ENCODE measurements at regions not wholly inside any gene's neighbourhood (a gene's known extent, or its start where the extent isn't known, plus 50 kb on each side); places are given as distances from the start of the nearest gene placed in this dataset.
"Not testable (repeated sequence)": the region's sequence is repeated elsewhere in the genome, so short reads cannot be mapped to it uniquely, and the experiment has no call there.

DNA sequence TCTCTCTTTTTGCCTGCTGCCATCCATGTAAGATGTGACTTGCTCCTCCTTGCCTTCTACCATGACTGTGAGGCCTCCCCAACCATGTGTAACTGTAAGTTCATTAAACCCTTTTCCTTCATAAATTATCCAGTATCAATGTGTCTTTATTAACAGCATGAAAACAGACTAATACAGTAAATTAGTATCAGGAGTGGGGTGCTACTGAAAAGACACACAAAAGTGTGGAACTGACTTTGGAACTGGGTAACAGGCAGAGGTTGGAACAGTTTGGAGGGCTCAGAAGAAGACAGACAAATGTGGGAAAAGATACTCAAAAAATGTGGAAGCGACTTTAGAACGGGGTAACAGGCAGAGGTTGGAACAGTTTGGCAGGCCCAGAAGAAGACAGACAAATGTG, 189.4 kb downstream of the HTR1B start:
- H3K9me3 Mint-ChIP-seq = peaks cover 9% of the 10 kb centered on the region
- H3K4me1 Mint-ChIP-seq = no peaks in the 10 kb centered on the region
- H3K27ac Mint-ChIP-seq = no peak overlapping the region
- no peaks in the 10 kb centered on the region for H3K36me3 Mint-ChIP-seq
- H3K4me3 Mint-ChIP-seq = no peak overlapping the region
- DNase-seq (ENCODE audit: low spot score in 2 of 2) (no peak), ATAC-seq (no peak)

- H3K36me3 Mint-ChIP-seq = no peaks in the 10 kb centered on the region
- H3K9me3 Mint-ChIP-seq = peaks cover 10% of the 10 kb centered on the region
- H3K4me1 Mint-ChIP-seq = no peaks in the 10 kb centered on the region
- no peak overlapping the region for H3K27ac Mint-ChIP-seq
- no peak for DNase-seq (ENCODE audit: low spot score in 2 of 2)
- no peak for ATAC-seq
- H3K4me3 Mint-ChIP-seq = no peak overlapping the region
Observed at GRCh38 chr6:77264970-77265369, 198.3 kb downstream of the HTR1B start.

DNA sequence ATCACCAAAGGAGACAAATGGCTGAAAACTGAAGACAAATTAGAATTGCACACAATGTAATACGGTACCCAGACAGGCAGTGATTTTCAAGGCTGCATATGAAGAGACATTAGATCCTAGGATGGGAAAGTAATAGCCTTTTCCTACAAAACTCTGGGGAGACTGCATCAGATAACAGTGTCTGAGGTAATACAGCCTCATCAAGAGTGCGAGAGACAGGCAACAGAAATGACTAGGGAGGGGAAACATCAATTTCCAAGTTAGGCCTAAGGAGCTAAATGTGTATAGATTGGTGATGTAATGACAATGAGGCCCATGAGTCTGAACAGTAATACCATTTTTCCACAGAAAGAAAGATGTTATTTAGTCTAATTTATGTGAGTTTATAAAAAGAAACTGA, 200.3 kb downstream of the HTR1B start:
- DNase-seq (ENCODE audit: low spot score in 2 of 2) (no peak), ATAC-seq (no peak)
- Mint-ChIP-seq H3K4me3 (no peak overlapping the region), H3K9me3 (peaks cover 15% of the 10 kb centered on the region), H3K4me1 (no peaks in the 10 kb centered on the region), H3K36me3 (no peaks in the 10 kb centered on the region), H3K27ac (no peak overlapping the region)

DNA sequence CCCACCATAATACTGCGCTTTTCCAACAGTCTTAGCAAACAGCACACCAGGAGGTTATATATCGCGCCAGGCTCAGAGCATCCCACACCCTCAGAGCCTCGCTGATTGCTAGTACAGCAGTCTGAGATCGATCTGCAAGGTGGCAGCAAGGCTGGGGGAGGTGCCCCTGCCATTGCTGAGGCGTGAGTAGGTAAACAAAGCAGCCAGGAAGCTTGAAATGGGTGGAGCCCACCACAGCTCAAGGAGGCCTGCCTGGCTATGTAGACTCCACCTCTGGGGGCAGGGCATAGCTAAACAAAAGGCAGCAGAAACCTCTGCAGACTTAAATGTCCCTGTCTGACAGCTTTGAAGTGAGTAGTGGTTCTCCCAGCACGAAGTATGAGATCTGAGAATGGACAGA, 211.5 kb downstream of the HTR1B start:
- not testable (repeated sequence) for H3K36me3 Mint-ChIP-seq

DNA sequence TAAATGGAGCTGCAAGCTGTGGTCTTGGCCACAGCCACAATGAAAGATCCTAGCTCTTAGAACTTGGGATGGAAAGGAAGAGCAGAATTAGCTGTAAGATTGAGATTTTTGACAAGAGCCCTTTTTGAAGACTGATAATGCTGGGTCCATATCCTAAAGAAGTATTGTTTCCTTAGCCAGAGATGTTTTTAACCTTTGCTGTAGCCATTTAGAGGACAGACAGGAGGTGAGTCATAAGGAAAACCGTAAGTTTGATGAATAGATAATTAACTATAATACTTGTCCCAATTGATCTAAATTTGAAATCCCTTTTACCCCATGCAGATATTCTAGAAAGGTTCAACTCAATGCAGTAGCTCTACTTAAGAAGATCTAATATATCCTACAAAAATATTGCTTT, 213.7 kb downstream of the HTR1B start:
- H3K4me1 Mint-ChIP-seq = no peaks in the 10 kb centered on the region
- ATAC-seq (no peak), DNase-seq (ENCODE audit: low spot score in 2 of 2) (no peak)
- peaks cover 13% of the 10 kb centered on the region for H3K9me3 Mint-ChIP-seq
- no peaks in the 10 kb centered on the region for H3K36me3 Mint-ChIP-seq
- H3K27ac Mint-ChIP-seq = no peak overlapping the region
- H3K4me3 Mint-ChIP-seq = no peak overlapping the region

More for the DNA sequence above, 211.5 kb downstream of the HTR1B start:
- not testable (repeated sequence) for H3K27ac Mint-ChIP-seq; H3K4me3 Mint-ChIP-seq; H3K4me1 Mint-ChIP-seq; ATAC-seq; DNase-seq (ENCODE audit: low spot score in 2 of 2)
- H3K9me3 Mint-ChIP-seq = peaks cover 13% of the 10 kb centered on the region

DNA sequence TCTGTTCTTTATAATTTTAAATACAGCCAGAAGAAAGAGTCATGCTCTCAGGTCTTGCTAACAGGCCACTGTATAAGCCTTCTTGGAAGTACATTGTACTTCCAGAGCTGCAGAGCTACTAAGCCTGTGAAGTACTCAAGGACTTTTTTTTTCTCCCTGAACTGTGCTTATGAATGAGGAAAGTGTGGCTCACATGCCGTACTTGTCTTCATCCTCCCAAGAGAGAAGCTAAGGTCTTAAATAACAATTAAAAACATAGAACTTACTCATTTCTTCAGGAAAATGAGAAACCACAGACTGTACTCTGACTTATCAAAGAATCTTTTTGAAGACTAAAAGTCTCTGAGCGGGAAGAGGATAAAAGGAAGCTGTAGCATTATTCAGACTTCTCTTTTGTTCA, 218.3 kb downstream of the HTR1B start:
- no peaks in the 10 kb centered on the region for H3K4me1 Mint-ChIP-seq
- DNase-seq (ENCODE audit: low spot score in 2 of 2) (no peak), ATAC-seq (no peak)
- no peaks in the 10 kb centered on the region for H3K36me3 Mint-ChIP-seq
- H3K4me3 Mint-ChIP-seq = no peak overlapping the region
- H3K27ac Mint-ChIP-seq = no peak overlapping the region
- peaks cover 11% of the 10 kb centered on the region for H3K9me3 Mint-ChIP-seq

DNA sequence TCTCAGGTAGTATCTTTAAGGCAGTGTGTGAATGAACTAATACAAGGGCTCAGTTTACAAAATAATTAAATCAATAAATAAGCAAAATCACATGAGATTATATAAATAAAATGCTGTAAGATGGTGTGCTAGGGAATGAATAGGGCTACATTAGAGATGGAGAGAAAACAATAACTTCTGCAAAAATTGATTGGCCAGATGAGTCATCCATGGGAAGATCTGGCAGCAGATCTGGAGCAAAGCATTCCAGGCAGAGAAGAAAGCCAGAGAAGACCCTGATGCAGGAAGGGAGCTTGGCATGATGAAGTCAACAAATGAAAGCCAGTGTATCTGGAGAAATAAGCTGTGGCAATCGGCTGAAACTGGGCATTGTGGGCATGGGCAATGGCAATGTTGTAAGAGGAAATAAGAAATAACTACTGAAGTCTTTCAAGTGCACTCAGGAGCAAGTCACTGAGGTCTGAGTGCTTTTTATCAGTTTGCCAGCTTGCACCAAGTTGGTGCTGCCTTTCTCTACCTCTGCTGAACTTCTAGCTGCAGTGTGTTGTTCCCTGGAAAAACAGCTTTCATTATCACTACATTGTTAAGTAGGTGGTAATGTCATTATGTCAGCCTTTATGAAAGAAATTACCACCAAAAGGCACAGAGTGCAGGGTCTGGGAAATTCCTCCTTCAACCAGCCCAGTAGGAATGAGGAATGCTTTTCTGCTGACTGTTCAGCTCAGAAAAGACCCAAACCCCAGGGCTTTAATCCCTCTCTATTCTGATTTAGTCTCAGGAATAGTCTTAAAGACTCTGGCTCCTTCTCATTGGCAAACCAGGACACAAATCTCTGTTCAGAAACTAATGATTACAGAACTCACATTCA, 231.6 kb downstream of the HTR1B start:
- ATAC-seq = no peak
- no peak overlapping the region for H3K4me3 Mint-ChIP-seq
- H3K4me1 Mint-ChIP-seq = no peaks in the 10 kb centered on the region
- no peak for DNase-seq (ENCODE audit: low spot score in 2 of 2)
- no peak overlapping the region for H3K27ac Mint-ChIP-seq
- no peaks in the 10 kb centered on the region for H3K36me3 Mint-ChIP-seq
- peaks cover 5% of the 10 kb centered on the region for H3K9me3 Mint-ChIP-seq

DNA sequence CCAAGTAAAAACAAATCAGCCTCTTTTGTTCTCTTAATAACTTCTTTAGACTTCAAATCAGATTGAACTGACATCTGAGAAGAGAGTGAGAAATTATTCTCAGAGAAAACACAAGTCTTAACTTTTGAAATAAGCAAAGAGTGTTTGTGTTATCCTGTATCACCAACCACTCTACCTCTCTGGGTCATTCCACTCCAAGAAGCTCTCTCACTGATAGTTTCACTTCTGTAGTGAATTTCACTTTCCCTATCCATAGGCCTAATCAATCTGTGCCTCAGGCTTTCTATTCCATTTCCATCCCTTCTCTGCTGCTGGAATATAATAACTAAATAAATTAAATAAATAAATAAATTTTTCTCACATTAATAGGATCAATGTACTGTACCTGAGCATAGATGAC, 235.0 kb downstream of the HTR1B start:
- H3K4me3 Mint-ChIP-seq = no peak overlapping the region
- peaks cover 3% of the 10 kb centered on the region for H3K9me3 Mint-ChIP-seq

DNA sequence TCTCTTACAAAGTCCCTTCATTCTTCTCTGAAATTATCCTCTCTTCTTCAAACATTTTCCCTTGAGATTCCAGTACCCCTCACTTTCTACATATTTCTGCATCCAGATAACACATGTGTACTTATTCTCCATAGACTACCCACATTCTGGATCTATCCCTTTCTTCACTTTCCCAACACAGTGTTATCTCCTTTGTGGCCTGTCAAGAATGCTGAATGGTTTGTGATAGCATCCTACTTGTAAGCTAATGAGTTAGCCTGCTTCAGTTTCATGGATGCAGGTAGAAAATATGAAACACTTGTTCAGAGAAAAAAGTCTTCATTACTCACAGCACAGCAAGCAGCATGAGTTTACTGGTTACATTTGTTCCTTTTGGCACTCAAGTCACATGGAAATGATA, 245.4 kb downstream of the HTR1B start:
- Mint-ChIP-seq H3K27ac (no peak overlapping the region), H3K36me3 (no peaks in the 10 kb centered on the region), H3K4me1 (no peaks in the 10 kb centered on the region), H3K4me3 (no peak overlapping the region), H3K9me3 (peaks cover 9% of the 10 kb centered on the region)
- DNase-seq (ENCODE audit: low spot score in 2 of 2) (no peak), ATAC-seq (no peak)

More for the DNA sequence above, 235.0 kb downstream of the HTR1B start:
- H3K4me1 Mint-ChIP-seq = no peaks in the 10 kb centered on the region
- DNase-seq (ENCODE audit: low spot score in 2 of 2) (no peak), ATAC-seq (no peak)
- no peaks in the 10 kb centered on the region for H3K36me3 Mint-ChIP-seq
- H3K27ac Mint-ChIP-seq = no peak overlapping the region

DNA sequence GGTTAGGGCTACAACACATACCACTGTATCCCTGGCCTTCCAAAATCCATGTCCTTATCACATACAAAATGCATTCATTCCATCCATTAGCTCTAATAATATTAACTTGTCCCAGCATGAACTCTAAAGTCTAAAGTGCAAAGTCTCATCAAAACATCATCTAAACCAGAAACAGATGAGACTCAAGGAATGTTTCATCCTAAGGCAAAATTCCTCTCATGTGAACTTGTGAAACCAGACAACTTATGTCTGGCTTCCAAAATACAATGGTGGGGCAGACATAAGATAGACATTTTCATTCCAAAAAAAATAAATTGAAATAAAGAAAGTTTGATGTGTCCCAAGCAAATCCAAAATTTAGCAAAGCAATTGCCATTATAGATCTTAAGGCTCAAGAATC, 257.4 kb downstream of the HTR1B start:
- H3K9me3 Mint-ChIP-seq = no peaks in the 10 kb centered on the region
- H3K4me3 Mint-ChIP-seq = no peak overlapping the region
- no peaks in the 10 kb centered on the region for H3K36me3 Mint-ChIP-seq
- DNase-seq (ENCODE audit: low spot score in 2 of 2) (no peak), ATAC-seq (no peak)
- H3K4me1 Mint-ChIP-seq = no peaks in the 10 kb centered on the region
- H3K27ac Mint-ChIP-seq = no peak overlapping the region

- H3K4me3 Mint-ChIP-seq = no peak overlapping the region
- no peaks in the 10 kb centered on the region for H3K9me3 Mint-ChIP-seq
- no peaks in the 10 kb centered on the region for H3K4me1 Mint-ChIP-seq
- no peak overlapping the region for H3K27ac Mint-ChIP-seq
- ATAC-seq (no peak), DNase-seq (ENCODE audit: low spot score in 2 of 2) (no peak)
- no peaks in the 10 kb centered on the region for H3K36me3 Mint-ChIP-seq
Observed at GRCh38 chr6:77204555-77204954, 258.7 kb downstream of the HTR1B start.

DNA sequence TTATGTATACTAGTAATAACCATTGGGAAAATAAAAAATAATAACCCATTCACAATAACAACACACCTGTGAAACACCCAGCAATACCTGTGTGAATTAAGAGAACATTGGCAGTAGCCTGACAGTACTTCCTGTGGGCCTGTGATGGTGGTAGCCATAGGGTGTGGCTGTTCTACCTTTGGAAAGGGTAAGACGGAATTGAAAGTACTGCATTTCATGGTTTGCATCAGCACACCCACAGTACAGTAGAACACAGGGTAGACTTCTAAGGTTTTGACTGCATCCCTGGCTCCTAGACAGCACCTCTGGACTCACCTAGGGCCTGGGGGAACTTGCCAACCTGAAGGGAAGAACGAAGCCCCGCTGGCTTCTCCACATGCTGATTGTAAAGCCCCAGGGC, 279.8 kb downstream of the HTR1B start:
- Mint-ChIP-seq H3K9me3 (peaks cover 37% of the 10 kb centered on the region), H3K4me1 (no peaks in the 10 kb centered on the region), H3K36me3 (no peaks in the 10 kb centered on the region), H3K4me3 (no peak overlapping the region), H3K27ac (no peak overlapping the region)
- DNase-seq (ENCODE audit: low spot score in 2 of 2) (no peak), ATAC-seq (no peak)

DNA sequence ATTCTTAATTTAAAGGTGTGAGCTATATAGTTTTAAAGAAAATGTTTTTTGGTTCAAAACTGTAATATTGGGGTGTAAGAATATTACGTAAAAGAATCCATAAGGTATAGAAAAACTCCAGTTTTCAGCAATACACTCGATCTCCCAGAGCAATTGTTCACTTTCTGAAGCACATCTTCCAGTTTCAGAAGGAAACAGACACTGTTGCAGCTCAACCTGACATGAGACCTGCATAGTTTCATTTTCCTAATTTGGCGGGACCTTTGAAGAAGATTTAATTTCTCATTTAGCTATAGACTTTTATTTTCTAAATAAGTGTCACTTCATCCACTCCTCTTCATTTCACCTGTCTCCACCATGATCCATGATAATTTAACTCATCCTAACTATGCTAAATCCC, 281.5 kb downstream of the HTR1B start:
- H3K4me1 Mint-ChIP-seq = no peaks in the 10 kb centered on the region
- no peak overlapping the region for H3K27ac Mint-ChIP-seq
- peaks cover 34% of the 10 kb centered on the region for H3K9me3 Mint-ChIP-seq
- no peak overlapping the region for H3K4me3 Mint-ChIP-seq
- no peak for DNase-seq (ENCODE audit: low spot score in 2 of 2)
- H3K36me3 Mint-ChIP-seq = no peaks in the 10 kb centered on the region
- no peak for ATAC-seq

GRCh38 chr6:77180326-77180725, 283.0 kb downstream of the HTR1B start:
- H3K9me3 Mint-ChIP-seq = peaks cover 31% of the 10 kb centered on the region
- H3K36me3 Mint-ChIP-seq = no peaks in the 10 kb centered on the region
- no peaks in the 10 kb centered on the region for H3K4me1 Mint-ChIP-seq
- H3K27ac Mint-ChIP-seq = no peak overlapping the region
- ATAC-seq = no peak
- DNase-seq (ENCODE audit: low spot score in 2 of 2) = no peak
- H3K4me3 Mint-ChIP-seq = no peak overlapping the region

- Mint-ChIP-seq H3K9me3 (peaks cover 25% of the 10 kb centered on the region), H3K4me1 (no peaks in the 10 kb centered on the region), H3K4me3 (no peak overlapping the region), H3K36me3 (no peaks in the 10 kb centered on the region), H3K27ac (no peak overlapping the region)
- no peak for ATAC-seq
- DNase-seq (ENCODE audit: low spot score in 2 of 2) = no peak
Observed at GRCh38 chr6:77178821-77179220, 284.5 kb downstream of the HTR1B start.

DNA sequence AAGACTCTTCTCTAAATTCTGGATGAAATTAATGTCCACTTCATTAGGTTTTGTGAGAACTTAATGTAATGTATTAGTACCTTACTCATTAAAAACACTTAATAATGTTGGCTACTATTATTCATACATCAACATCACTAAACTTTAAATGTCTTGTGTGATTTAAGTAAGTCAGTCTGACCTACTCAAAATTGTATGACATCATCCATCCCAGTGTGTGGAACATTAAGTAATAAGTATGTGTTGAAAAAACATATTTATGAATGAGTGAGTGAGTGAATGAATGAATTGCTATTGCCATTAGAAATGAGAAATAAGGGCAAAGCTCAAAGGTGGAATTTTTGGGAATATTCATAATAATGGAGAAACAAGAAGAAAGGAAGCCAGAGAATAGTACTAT, 285.8 kb downstream of the HTR1B start:
- Mint-ChIP-seq H3K4me1 (no peaks in the 10 kb centered on the region), H3K4me3 (no peak overlapping the region), H3K36me3 (no peaks in the 10 kb centered on the region), H3K27ac (no peak overlapping the region), H3K9me3 (peaks cover 25% of the 10 kb centered on the region)
- ATAC-seq = no peak
- no peak for DNase-seq (ENCODE audit: low spot score in 2 of 2)
